ENCODE measurements at regions not wholly inside any gene's neighbourhood (a gene's known extent, or its start where the extent isn't known, plus 50 kb on each side); places are given as distances from the start of the nearest gene placed in this dataset.

GRCh38 chr20:57791966-57792365, 82.2 kb upstream of the PMEPA1 start:
- TF ChIP-seq CTCF (IDR thresholded peaks at IDR 0.05) (no peak), POLR2A (IDR thresholded peaks at IDR 0.05) (no peak)

Data from tibial nerve (tissue), 3 donors.